ENCODE measurements at regions not wholly inside any gene's neighbourhood (a gene's known extent, or its start where the extent isn't known, plus 50 kb on each side); places are given as distances from the start of the nearest gene placed in this dataset.

GRCh38 chr5:38645508-38645907 lies 89.1 kb upstream of the LIFR start:
- no peak for DNase-seq (ENCODE audit: low spot score)
- H3K4me3 ChIP-seq: no peak overlapping the region
- TF ChIP-seq, protein P1, sequence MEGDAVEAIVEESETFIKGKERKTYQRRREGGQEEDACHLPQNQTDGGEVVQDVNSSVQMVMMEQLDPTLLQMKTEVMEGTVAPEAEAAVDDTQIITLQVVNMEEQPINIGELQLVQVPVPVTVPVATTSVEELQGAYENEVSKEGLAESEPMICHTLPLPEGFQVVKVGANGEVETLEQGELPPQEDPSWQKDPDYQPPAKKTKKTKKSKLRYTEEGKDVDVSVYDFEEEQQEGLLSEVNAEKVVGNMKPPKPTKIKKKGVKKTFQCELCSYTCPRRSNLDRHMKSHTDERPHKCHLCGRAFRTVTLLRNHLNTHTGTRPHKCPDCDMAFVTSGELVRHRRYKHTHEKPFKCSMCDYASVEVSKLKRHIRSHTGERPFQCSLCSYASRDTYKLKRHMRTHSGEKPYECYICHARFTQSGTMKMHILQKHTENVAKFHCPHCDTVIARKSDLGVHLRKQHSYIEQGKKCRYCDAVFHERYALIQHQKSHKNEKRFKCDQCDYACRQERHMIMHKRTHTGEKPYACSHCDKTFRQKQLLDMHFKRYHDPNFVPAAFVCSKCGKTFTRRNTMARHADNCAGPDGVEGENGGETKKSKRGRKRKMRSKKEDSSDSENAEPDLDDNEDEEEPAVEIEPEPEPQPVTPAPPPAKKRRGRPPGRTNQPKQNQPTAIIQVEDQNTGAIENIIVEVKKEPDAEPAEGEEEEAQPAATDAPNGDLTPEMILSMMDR (IDR thresholded peaks at IDR 0.05): no peak
- no peak overlapping the region for H3K27ac ChIP-seq

GRCh38 chr5:38648703-38649291 lies 92.4 kb upstream of the LIFR start:
- H3K27ac ChIP-seq: no peak overlapping the region
- TF ChIP-seq, protein P1 (IDR thresholded peaks at IDR 0.05): no peak
- DNase-seq (ENCODE audit: low spot score): no peak
- H3K4me3 ChIP-seq: no peak overlapping the region

- Histone ChIP-seq H3K4me3 (peak overlapping the region; percentile 4), H3K27ac (no peak overlapping the region)
- TF ChIP-seq, protein P1 (IDR thresholded peaks at IDR 0.05): no peak
- DNase-seq (ENCODE audit: low spot score): no peak
Observed at GRCh38 chr5:38650540-38650939, 94.1 kb upstream of the LIFR start.

DNA sequence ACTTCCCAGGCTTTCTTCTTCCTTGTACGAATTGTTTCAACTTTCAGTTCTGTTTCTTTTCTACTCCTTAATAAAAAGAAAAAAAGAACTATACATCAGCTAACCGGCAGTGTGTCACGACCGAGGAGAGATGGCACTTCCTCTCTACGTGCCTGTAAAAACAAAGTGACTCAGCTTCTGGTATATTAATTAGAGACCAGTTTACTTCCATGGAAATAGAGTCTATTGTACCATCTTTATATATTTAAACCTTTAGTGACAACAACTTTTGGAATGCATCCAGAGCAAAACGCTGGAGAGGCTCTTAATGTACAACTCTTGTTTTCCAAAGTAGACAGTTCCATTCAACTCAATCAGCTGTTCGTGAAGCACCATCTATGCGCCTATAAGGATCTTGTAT lies 94.5 kb upstream of the LIFR start:
- DNase-seq (ENCODE audit: low spot score): no peak
- Histone ChIP-seq H3K27ac (no peak overlapping the region), H3K4me3 (peak overlapping the region; percentile 4)
- TF ChIP-seq, protein P1 (IDR thresholded peaks at IDR 0.05): no peak

- TF ChIP-seq, protein P1 (IDR thresholded peaks at IDR 0.05): no peak
- H3K4me3 ChIP-seq: no peak overlapping the region
- H3K27ac ChIP-seq: no peak overlapping the region
- no peak for DNase-seq (ENCODE audit: low spot score)
Observed at GRCh38 chr5:38651806-38652205, 95.4 kb upstream of the LIFR start.

- no peak for DNase-seq (ENCODE audit: low spot score)
- TF ChIP-seq, protein P1 (IDR thresholded peaks at IDR 0.05): no peak
- H3K4me3 ChIP-seq: no peak overlapping the region
- H3K27ac ChIP-seq: no peak overlapping the region
Observed at GRCh38 chr5:38653389-38653788, 96.9 kb upstream of the LIFR start.

- Histone ChIP-seq H3K4me3 (no peak overlapping the region), H3K27ac (no peak overlapping the region)
- TF ChIP-seq, protein P1 (IDR thresholded peaks at IDR 0.05): no peak
- no peak for DNase-seq (ENCODE audit: low spot score)
Observed at GRCh38 chr5:38655691-38656090, 99.2 kb upstream of the LIFR start.
